ENCODE measurements at regions not wholly inside any gene's neighbourhood (a gene's known extent, or its start where the extent isn't known, plus 50 kb on each side); places are given as distances from the start of the nearest gene placed in this dataset.
"Not testable (repeated sequence)": the region's sequence is repeated elsewhere in the genome, so short reads cannot be mapped to it uniquely, and the experiment has no call there.

- no peak for DNase-seq
These were observed 321.6 kb downstream of the PLPP3 start for GRCh38 chr1:56257726-56258125.

- DNase-seq, result no peak
These were observed 323.0 kb downstream of the PLPP3 start for GRCh38 chr1:56256153-56257000.

- no peak for DNase-seq
These were observed 323.7 kb downstream of the PLPP3 start for GRCh38 chr1:56255516-56256152.

- no peak for DNase-seq
These were observed 325.2 kb downstream of the PLPP3 start for GRCh38 chr1:56254130-56254529.

GRCh38 chr1:56250809-56251208, 328.6 kb downstream of the PLPP3 start:
- DNase-seq, result no peak

GRCh38 chr1:56249234-56249633, 330.1 kb downstream of the PLPP3 start:
- no peak for DNase-seq

GRCh38 chr1:56248138-56248537, 331.2 kb downstream of the PLPP3 start:
- DNase-seq, result no peak

- not testable (repeated sequence) for DNase-seq
These were observed 332.6 kb downstream of the PLPP3 start for GRCh38 chr1:56246726-56247125.

GRCh38 chr1:56240400-56240799, 339.0 kb downstream of the PLPP3 start:
- no peak for DNase-seq

- no peak for DNase-seq
These were observed 341.8 kb downstream of the PLPP3 start for GRCh38 chr1:56237491-56238064.

GRCh38 chr1:56236688-56237087, 342.7 kb downstream of the PLPP3 start:
- DNase-seq, result no peak

- DNase-seq, result no peak
These were observed 343.4 kb downstream of the PLPP3 start for GRCh38 chr1:56235909-56236510.

- no peak for DNase-seq
These were observed 350.2 kb downstream of the PLPP3 start for GRCh38 chr1:56229186-56229585.

GRCh38 chr1:56227886-56228285, 351.5 kb downstream of the PLPP3 start:
- DNase-seq, result no peak

GRCh38 chr1:56227401-56227800, 352.0 kb downstream of the PLPP3 start:
- DNase-seq, result no peak

GRCh38 chr1:56225964-56226815, 353.2 kb downstream of the PLPP3 start:
- DNase-seq, result no peak

GRCh38 chr1:56223968-56224367, 355.4 kb downstream of the PLPP3 start:
- no peak for DNase-seq

GRCh38 chr1:56222914-56223540, 356.3 kb downstream of the PLPP3 start:
- no peak for DNase-seq

- no peak for DNase-seq
These were observed 359.3 kb downstream of the PLPP3 start for GRCh38 chr1:56220021-56220420.

- DNase-seq, result no peak
These were observed 361.3 kb downstream of the PLPP3 start for GRCh38 chr1:56218023-56218422.

GRCh38 chr1:56216218-56216617, 363.1 kb downstream of the PLPP3 start:
- DNase-seq, result no peak

GRCh38 chr1:56215771-56216170, 363.6 kb downstream of the PLPP3 start:
- no peak for DNase-seq
